Fibroblast of the aortic adventitia (primary cell): ENCODE measurements at regions not wholly inside any gene's neighbourhood (a gene's known extent, or its start where the extent isn't known, plus 50 kb on each side); places are given as distances from the start of the nearest gene placed in this dataset.

Experiments used
- DNase-seq: peaks from one replicate; pipeline ENCODE4 v3.0.0-alpha.2; 2010; ENCODE audit warnings: low read depth
- H3K4me3 ChIP-seq: 2 replicates; pipeline ENCODE4 v1.5.1; 2011; ENCODE audit warnings: low read depth, mild to moderate bottlenecking, control low read depth, low read length, moderate library complexity
- TF ChIP-seq, protein P1 (sequence below): IDR thresholded peaks from 2 replicates; pipeline ENCODE4 v1.5.1; 2011; ENCODE audit warnings: mild to moderate bottlenecking, low read length, control low read depth, inconsistent platforms; ENCODE audit not compliant: insufficient read depth

DNA sequence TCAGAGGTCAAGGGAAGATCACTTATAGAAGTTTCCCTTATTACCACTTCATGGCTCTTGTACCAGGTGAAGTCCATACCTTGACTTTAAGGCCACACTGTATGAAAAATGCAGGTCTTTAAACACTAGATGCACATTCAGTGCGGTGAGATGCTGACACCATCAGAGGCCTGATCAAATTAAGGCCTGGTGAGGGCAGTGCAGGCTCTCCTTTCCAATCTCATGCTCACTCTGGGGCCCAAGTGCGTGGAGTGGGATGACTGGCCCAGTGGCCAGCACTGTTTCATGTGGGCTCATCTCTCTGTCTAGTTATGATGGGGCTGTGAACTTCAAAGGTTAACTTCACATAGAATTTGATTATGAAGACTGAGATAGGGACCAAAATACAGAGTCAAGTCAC is 281.1 kb downstream of the SLC4A3 start:
- no peak overlapping the region for H3K4me3 ChIP-seq
- TF ChIP-seq, protein P1, sequence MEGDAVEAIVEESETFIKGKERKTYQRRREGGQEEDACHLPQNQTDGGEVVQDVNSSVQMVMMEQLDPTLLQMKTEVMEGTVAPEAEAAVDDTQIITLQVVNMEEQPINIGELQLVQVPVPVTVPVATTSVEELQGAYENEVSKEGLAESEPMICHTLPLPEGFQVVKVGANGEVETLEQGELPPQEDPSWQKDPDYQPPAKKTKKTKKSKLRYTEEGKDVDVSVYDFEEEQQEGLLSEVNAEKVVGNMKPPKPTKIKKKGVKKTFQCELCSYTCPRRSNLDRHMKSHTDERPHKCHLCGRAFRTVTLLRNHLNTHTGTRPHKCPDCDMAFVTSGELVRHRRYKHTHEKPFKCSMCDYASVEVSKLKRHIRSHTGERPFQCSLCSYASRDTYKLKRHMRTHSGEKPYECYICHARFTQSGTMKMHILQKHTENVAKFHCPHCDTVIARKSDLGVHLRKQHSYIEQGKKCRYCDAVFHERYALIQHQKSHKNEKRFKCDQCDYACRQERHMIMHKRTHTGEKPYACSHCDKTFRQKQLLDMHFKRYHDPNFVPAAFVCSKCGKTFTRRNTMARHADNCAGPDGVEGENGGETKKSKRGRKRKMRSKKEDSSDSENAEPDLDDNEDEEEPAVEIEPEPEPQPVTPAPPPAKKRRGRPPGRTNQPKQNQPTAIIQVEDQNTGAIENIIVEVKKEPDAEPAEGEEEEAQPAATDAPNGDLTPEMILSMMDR = no peak
- DNase-seq = no peak

DNA sequence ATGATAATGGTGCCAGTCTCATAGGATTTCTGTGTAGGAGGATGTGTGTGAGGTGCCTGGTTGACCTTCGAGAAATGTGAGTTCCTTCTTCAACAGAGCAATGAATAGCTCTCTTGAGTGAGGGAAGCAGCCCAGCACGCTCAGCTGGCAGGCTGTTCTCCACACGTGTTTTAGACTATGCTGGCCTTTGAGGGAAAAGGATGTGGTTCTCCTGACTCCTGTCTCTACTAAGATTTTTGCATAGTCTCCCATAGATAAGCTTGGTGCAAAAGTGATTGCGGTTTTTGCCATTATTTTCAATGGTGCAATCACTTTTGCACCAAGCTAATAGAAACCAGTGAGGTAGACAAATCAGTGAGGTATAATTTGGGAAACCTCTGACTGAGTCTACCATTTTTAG is 284.1 kb downstream of the SLC4A3 start:
- TF ChIP-seq, protein P1 = no peak
- no peak overlapping the region for H3K4me3 ChIP-seq
- DNase-seq = peak; percentile 44

DNA sequence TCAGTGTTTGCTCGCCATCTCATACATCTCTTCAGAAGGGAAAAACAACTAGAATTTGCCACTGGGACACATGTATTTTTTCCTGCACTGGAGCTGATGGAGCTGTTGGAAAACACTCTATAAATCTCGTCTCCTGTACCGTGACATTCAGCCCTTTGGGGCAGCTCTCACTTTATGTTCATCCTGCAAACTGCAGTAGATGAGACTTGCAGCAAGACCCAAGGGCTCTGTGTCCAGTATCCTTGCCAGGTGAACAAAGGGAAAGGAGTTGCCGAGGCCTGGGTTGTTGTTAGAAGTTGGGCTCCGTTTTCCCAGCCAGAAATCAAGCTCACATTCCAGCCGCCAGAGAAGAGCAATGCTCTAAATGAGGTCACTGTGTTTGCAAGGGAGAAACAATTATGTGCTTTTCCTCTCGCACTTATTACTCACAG is 285.1 kb downstream of the SLC4A3 start:
- TF ChIP-seq, protein P1 = peak; percentile 65
- DNase-seq = peak; percentile 65
- H3K4me3 ChIP-seq = no peak overlapping the region

DNA sequence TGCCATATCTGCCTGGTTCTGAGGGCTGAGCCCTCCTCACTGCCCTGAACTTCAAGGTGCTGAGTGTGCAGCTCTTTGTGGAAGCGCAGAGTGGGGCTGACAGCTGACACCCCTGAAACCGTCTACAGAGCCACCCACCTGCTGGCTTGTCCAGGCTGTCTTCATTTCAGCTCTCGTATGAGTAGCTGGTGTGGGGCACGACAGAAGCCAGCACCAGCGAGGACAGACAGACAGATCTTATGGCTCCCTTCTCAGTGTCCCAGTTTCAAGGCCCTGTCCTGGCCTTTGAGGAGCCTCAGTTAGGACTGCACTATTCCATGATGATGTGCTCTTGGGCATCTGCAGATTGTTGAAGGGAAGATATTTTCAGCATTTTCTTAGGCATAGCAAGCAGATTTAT is 287.1 kb downstream of the SLC4A3 start:
- TF ChIP-seq, protein P1 = no peak
- no peak for DNase-seq
- no peak overlapping the region for H3K4me3 ChIP-seq

DNA sequence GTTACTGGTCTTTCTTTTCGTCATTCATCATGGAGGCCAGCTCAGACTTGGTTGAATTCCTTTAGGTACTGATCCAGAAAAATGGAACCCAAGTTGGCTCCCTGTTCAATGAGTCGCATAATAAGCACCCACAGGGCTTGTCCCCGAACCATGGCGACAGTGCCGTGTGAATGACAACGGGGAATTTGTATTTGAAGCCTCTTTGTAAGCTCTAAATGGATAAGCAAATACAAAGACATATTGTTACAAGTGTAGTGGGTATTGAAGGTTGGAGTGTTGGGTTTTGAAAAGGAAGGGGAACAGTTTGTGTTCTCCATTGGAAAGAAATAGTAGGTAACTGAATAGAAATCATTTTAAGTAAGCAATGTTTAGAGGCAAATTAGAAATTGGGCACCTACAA is 288.9 kb downstream of the SLC4A3 start:
- no peak for DNase-seq
- H3K4me3 ChIP-seq = no peak overlapping the region
- TF ChIP-seq, protein P1 = no peak

DNA sequence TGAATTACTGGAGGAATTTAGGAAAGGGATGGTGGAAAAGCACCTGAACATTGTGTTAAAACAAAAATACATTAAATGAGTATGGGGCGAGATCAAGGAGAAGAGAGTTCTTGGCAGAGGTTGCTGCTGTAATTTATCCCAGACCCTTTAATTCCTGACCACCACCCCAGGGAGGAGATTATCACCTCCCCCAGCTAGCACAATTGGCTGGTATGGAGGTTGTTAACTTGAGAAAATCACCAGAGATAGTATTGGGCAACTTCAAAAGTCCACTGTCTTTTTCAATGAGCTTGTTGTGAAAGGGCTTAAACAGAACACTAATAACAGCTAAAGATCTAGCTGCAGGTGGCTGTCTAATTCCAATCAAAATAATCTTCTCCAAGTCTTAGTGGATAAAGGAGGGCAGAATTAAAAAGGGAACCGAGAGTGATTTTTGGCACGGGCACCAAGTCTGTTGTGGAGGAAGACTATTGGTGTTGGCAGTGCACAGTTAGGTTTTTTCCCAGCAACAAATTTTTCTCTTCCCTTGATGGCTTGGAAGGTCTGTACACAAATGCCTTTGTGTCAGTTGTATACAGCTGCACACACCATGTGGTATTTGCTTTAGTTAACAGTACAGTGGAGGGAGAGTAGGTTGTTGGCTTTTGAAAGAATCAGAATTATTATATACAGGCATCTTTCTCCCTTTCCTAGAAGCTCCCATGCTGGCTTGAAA is 289.5 kb downstream of the SLC4A3 start:
- TF ChIP-seq, protein P1 = no peak

DNA sequence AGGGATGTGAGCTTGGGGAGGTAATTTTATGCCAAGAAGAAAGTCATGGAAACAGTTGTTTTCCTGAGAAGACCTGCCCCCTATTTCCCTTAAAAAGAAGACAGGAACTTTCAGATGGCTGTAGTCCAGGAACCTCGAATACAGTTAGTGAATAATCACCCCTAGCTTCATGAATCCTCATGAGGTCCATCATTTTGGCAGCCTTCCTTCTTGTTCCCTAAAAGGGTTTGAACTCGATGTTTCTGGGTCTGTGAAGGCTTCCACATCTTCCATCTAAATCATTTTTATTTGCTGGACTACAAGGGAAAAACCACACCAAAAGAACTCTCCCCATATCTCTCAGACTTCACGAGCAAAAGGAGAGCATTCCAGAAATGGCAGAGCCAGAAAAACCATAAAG is 290.8 kb downstream of the SLC4A3 start:
- H3K4me3 ChIP-seq = no peak overlapping the region
- DNase-seq = no peak
- TF ChIP-seq, protein P1 = no peak

More for the DNA sequence above, 289.5 kb downstream of the SLC4A3 start:
- no peak overlapping the region for H3K4me3 ChIP-seq
- no peak for DNase-seq
